ENCODE measurements at regions not wholly inside any gene's neighbourhood (a gene's known extent, or its start where the extent isn't known, plus 50 kb on each side); places are given as distances from the start of the nearest gene placed in this dataset.

DNA sequence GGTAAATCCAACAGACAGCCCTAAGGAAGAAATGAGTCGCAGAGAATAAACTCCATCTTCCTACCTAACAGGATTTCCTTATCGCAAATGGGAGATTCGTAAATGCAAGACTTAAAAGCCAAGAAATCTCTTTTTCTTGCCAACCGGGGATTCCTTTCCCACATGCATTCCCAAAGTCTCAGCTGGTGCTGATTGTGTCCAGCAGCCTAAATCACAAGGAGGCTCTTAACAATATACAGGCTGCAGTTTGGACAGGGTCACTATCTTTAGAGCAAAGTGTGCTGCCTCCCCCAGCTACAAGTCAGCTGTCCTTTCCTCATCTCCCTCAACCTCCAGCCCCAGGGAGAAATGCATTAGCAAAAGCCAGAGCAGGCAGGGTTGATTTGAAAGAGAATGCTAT lies 189.8 kb upstream of the PLXNA2 start:
- TF ChIP-seq CTCF (conservative IDR thresholded peaks at IDR 0.05; ENCODE audit: low read depth in 2 of 2) (no peak), EZH2phosphoT487 (IDR thresholded peaks at IDR 0.05; ENCODE audit: unreplicated experiment) (no peak), ETS1 (IDR thresholded peaks at IDR 0.05) (no peak), POLR2AphosphoS5 (IDR thresholded peaks at IDR 0.05; ENCODE audit: low read depth) (no peak), REST (IDR thresholded peaks at IDR 0.05; ENCODE audit: unreplicated experiment) (no peak), CREB1 (CRISPR knock-in tag; IDR thresholded peaks at IDR 0.05; ENCODE audit: low read depth) (no peak), STAT1 (IDR thresholded peaks at IDR 0.05; ENCODE audit: unreplicated experiment) (no peak), EZH2 (IDR thresholded peaks at IDR 0.05; ENCODE audit: low read depth, unreplicated experiment) (no peak), JUNB (IDR thresholded peaks at IDR 0.05; ENCODE audit: unreplicated experiment) (no peak)

Measured in GM23338 (cell line).